Left lung (tissue), 4 donors: ENCODE measurements at regions not wholly inside any gene's neighbourhood (a gene's known extent, or its start where the extent isn't known, plus 50 kb on each side); places are given as distances from the start of the nearest gene placed in this dataset.
A peak's percentile ranks its signal among the peaks of the same experiment; 100 is the strongest.

Source experiments
- ATAC-seq: fragments of 200-7000 bp; cut with Tn5 transposase; one replicate; pipeline ENCODE4 v1.9.1; 2020; ENCODE audit warnings: moderate library complexity
- DNase-seq, 4 donors: peaks; one replicate each; pipeline ENCODE4 v3.0.0-alpha.2; 2013 to 2020
- H3K27ac ChIP-seq, 2 donors: fragments of 200-600 bp; sonication (generic) in 1 of 2; one replicate each; pipeline versions ENCODE4 v1.5.0 to v1.8.0; 2020 to 2021
- H3K27me3 ChIP-seq, 2 donors: fragments of 200-600 bp; sonication (generic) in 1 of 2; one replicate each; pipeline versions ENCODE4 v1.5.0 to v1.8.0; 2020 to 2021
- H3K36me3 ChIP-seq, 2 donors: fragments of 200-600 bp; sonication (generic) in 1 of 2; one replicate each; pipeline versions ENCODE4 v1.5.0 to v1.8.0; 2020 to 2021
- H3K4me1 ChIP-seq, 2 donors: fragments of 200-600 bp; one replicate each; pipeline ENCODE4 v1.8.0; 2021
- H3K4me3 ChIP-seq, 2 donors: fragments of 200-600 bp; sonication (generic) in 1 of 2; one replicate each; pipeline versions ENCODE4 v1.5.0 to v1.8.0; 2020 to 2021; ENCODE audit warnings: mild to moderate bottlenecking in 1 of 2
- H3K9me3 ChIP-seq, 2 donors: fragments of 200-600 bp; sonication (generic) in 1 of 2; one replicate each; pipeline versions ENCODE4 v1.5.0 to v1.8.0; 2020 to 2021
- intact Hi-C, 2 donors: fragments of 100-400 bp; cut with DNase I; formaldehyde crosslinking; loops; one replicate each; pipeline versions ENCODE4 v1.11.2 to v1.14.2; 2022
- TF ChIP-seq, protein P1 (sequence below), 2 donors: fragments of 200-600 bp; sonication (generic) in 1 of 2; IDR thresholded peaks; one replicate each; pipeline versions ENCODE4 v1.5.0 to v1.8.0; 2021; ENCODE audit warnings: antibody characterized with exemption in 2 of 2
- donor health status: DM: no; HTN: yes; CAD: no.
- donor health status: DM: no; HTN: no; CAD: no.

DNA sequence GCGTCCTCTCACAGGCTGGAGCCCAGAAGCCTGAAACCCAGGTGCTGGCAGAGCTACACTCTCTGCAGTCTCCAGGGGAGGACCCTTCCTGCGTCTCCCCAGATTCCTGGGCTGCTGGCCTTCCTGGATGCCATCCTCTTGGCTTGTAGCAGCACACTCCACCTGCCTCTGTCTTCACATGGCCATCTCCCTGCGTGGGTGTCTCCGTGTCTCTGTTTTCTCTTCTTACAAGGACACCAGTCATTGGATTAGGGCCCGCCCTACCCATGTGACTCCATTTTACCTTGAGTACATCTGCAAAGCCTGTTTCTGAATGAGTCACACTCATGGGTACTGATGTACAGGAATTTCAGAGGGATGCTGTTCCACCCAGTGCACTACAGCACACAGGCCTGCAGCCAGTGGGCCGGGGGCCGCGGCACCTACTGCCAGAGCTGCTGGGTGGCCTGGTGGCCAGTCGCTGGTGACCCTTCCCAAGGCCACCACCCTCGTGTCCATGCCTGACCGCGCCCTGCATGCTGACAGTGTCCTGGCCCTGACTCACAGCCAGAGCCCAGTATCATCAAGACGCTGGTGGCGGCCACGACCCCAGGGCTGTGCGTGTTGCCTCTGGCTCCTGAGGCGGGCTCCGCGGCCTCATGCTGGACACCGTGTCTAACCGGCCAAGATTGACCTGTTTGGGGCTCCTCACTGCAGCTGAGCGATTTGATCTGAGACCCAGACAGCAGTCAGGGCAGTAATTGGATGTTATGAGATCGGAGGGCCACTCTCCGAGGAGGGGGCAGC, 63.6 kb upstream of the NKX1-1 start:
- Histone ChIP-seq H3K4me3 (no peak overlapping the region), H3K27ac (no peak overlapping the region), H3K36me3 (no peaks in the 10 kb centered on the region), H3K27me3 (peaks cover 21 to 69% of the 10 kb centered on the region in 2 donors), H3K9me3 (no peaks in the 10 kb centered on the region), H3K4me1 (peaks cover 0 to 6% of the 10 kb centered on the region in 2 donors)
- ATAC-seq (no peak), DNase-seq (peak in 1 of 4 donors; percentile 24)
- intact Hi-C loops: no loop called here
- TF ChIP-seq, protein P1, sequence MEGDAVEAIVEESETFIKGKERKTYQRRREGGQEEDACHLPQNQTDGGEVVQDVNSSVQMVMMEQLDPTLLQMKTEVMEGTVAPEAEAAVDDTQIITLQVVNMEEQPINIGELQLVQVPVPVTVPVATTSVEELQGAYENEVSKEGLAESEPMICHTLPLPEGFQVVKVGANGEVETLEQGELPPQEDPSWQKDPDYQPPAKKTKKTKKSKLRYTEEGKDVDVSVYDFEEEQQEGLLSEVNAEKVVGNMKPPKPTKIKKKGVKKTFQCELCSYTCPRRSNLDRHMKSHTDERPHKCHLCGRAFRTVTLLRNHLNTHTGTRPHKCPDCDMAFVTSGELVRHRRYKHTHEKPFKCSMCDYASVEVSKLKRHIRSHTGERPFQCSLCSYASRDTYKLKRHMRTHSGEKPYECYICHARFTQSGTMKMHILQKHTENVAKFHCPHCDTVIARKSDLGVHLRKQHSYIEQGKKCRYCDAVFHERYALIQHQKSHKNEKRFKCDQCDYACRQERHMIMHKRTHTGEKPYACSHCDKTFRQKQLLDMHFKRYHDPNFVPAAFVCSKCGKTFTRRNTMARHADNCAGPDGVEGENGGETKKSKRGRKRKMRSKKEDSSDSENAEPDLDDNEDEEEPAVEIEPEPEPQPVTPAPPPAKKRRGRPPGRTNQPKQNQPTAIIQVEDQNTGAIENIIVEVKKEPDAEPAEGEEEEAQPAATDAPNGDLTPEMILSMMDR (IDR thresholded peaks at IDR 0.05): no peak

DNA sequence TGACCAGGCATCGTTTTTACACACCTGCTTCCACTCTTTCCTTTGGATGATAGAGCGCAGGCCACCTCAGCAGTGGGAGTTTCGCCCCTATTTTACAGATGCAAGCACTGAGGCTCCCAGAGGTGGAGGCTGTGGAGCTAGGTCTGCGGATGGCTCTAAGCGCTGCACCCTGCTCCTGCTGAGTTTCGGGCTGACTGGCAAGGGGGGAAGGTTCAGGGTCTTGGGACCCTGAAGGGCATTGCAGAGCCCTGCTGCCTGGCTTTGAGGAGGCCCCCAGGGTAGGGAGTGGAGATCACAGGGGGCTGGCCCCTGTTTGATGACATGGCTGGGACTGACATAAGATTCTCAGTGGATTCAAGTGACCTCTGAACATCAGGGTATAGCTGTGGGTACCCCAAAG, 62.8 kb upstream of the NKX1-1 start:
- TF ChIP-seq, protein P1 (IDR thresholded peaks at IDR 0.05): no peak
- H3K4me3 ChIP-seq: no peak overlapping the region
- H3K27ac ChIP-seq: no peak overlapping the region
- H3K36me3 ChIP-seq: no peaks in the 10 kb centered on the region
- H3K4me1 ChIP-seq: peaks cover 0 to 6% of the 10 kb centered on the region in 2 donors
- peaks cover 21 to 69% of the 10 kb centered on the region in 2 donors for H3K27me3 ChIP-seq
- no peak for ATAC-seq
- intact Hi-C loops: no loop called here
- peak in 1 of 4 donors; percentile 11 for DNase-seq
- no peaks in the 10 kb centered on the region for H3K9me3 ChIP-seq

DNA sequence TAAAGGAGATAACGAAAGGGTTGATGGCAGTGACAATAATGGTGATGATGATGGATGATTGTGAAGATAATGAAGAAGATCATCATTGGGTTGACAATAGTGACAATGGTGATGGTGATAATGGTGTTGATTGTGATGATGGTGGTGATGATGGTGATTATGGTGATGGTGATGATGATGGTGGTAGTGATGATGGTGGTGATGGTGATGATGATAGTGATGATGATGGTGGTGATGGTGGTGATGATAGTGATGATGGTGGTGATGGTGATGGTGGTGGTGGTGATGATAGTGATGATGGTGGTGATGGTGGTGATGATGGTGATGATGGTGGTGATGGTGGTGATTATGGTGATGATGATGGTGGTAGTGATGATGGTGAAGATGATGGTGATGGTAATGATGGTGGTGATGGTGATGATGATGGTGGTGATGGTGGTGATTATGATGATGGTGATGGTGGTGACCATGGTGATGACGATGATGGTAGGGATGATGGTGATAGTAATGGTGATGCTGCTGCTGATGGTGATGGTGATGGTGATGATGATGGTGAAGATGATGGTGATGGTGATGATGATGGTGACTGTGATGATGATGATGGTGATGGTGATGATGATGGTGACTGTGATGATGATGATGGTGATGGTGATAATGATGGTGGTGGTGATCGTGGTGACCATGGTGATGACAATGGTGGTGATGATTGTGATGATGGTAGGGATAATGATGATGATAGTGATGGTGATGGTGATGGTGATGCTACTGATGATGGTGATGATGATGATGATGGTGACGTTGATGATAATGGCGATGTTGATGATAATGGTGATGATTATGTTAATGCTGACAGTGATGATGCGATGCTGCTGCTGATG, 61.6 kb upstream of the NKX1-1 start:
- intact Hi-C loops: no loop called here
- Histone ChIP-seq H3K27me3 (peaks cover 21 to 69% of the 10 kb centered on the region in 2 donors), H3K4me3 (no peak overlapping the region), H3K27ac (no peak overlapping the region), H3K4me1 (peaks cover 0 to 6% of the 10 kb centered on the region in 2 donors), H3K36me3 (no peaks in the 10 kb centered on the region), H3K9me3 (no peaks in the 10 kb centered on the region)
- DNase-seq (no peak), ATAC-seq (no peak)
- TF ChIP-seq, protein P1 (IDR thresholded peaks at IDR 0.05): no peak

- H3K4me1 ChIP-seq: peaks cover 0 to 2% of the 10 kb centered on the region in 2 donors
- intact Hi-C loops: no loop called here
- peaks cover 13 to 69% of the 10 kb centered on the region in 2 donors for H3K27me3 ChIP-seq
- no peak overlapping the region for H3K27ac ChIP-seq
- H3K36me3 ChIP-seq: no peaks in the 10 kb centered on the region
- H3K4me3 ChIP-seq: no peak overlapping the region
- no peaks in the 10 kb centered on the region for H3K9me3 ChIP-seq
- ATAC-seq: no peak
- TF ChIP-seq, protein P1 (IDR thresholded peaks at IDR 0.05): no peak
- no peak for DNase-seq
Measured at GRCh38 chr4:1466863-1467165, 60.6 kb upstream of the NKX1-1 start.
